ENCODE measurements at regions not wholly inside any gene's neighbourhood (a gene's known extent, or its start where the extent isn't known, plus 50 kb on each side); places are given as distances from the start of the nearest gene placed in this dataset.

GRCh38 chr3:59519094-59519493 lies 469.3 kb upstream of the CFAP20DC start:
- TF ChIP-seq CTCF (IDR thresholded peaks at IDR 0.05) (no peak), POLR2A (IDR thresholded peaks at IDR 0.05) (no peak)

GRCh38 chr3:59518283-59519055 lies 468.6 kb upstream of the CFAP20DC start:
- intact Hi-C loops (cut with DNase I; ENCODE audit: low total_unique reads), result no loop called here
- DNase-seq (ENCODE audit: low spot score in 2 of 2), result no peak
- no peak overlapping the region for H3K4me3 ChIP-seq (ENCODE audit: low read depth, poor library complexity, severe bottlenecking)
- TF ChIP-seq POLR2A (IDR thresholded peaks at IDR 0.05) (no peak), CTCF (IDR thresholded peaks at IDR 0.05) (no peak)
- WGBS, 2 donors, result 88 to 91% methylated on average over 14 of the region's 14 CpGs

More at GRCh38 chr3:59519094-59519493, 469.3 kb upstream of the CFAP20DC start:
- no peak overlapping the region for H3K4me3 ChIP-seq (ENCODE audit: low read depth, poor library complexity, severe bottlenecking)
- DNase-seq (ENCODE audit: low spot score in 2 of 2), result no peak
- intact Hi-C loops (cut with DNase I; ENCODE audit: low total_unique reads), result no loop called here
- 75 to 85% methylated on average over 6 of the region's 6 CpGs for WGBS, 2 donors

- intact Hi-C loops (cut with DNase I; ENCODE audit: low total_unique reads), result no loop called here
- TF ChIP-seq POLR2A (IDR thresholded peaks at IDR 0.05) (no peak), CTCF (IDR thresholded peaks at IDR 0.05) (no peak)
- 72 to 73% methylated on average over 4 of the region's 4 CpGs for WGBS, 2 donors
- H3K4me3 ChIP-seq (ENCODE audit: low read depth, poor library complexity, severe bottlenecking), result no peak overlapping the region
- no peak for DNase-seq (ENCODE audit: low spot score in 2 of 2)
These were observed 467.6 kb upstream of the CFAP20DC start for GRCh38 chr3:59517388-59517787.

- TF ChIP-seq CTCF (IDR thresholded peaks at IDR 0.05) (no peak), POLR2A (IDR thresholded peaks at IDR 0.05) (no peak)
- 69 to 71% methylated on average over 3 of the region's 3 CpGs for WGBS, 2 donors
- intact Hi-C loops (cut with DNase I; ENCODE audit: low total_unique reads), result no loop called here
- no peak for DNase-seq (ENCODE audit: low spot score in 2 of 2)
- no peak overlapping the region for H3K4me3 ChIP-seq (ENCODE audit: low read depth, poor library complexity, severe bottlenecking)
These were observed 466.1 kb upstream of the CFAP20DC start for GRCh38 chr3:59515966-59516365.

- WGBS, 2 donors, result 71 to 87% methylated on average over 7 of the region's 7 CpGs
- no peak for DNase-seq (ENCODE audit: low spot score in 2 of 2)
- intact Hi-C loops (cut with DNase I; ENCODE audit: low total_unique reads), result no loop called here
These were observed 465.1 kb upstream of the CFAP20DC start for GRCh38 chr3:59514865-59515482.

More at GRCh38 chr3:59514865-59515482, 465.1 kb upstream of the CFAP20DC start:
- no peak overlapping the region for H3K4me3 ChIP-seq (ENCODE audit: low read depth, poor library complexity, severe bottlenecking)
- no peak for TF ChIP-seq POLR2A (IDR thresholded peaks at IDR 0.05)
- TF ChIP-seq CTCF (IDR thresholded peaks at IDR 0.05), result no peak

Data from lower leg skin (tissue), 4 donors.